Aorta (tissue), 5 donors: ENCODE measurements at regions not wholly inside any gene's neighbourhood (a gene's known extent, or its start where the extent isn't known, plus 50 kb on each side); places are given as distances from the start of the nearest gene placed in this dataset.

ENCODE experiments used
- ATAC-seq: fragments of 200-7000 bp; cut with Tn5 transposase; one replicate; pipeline ENCODE4 v1.9.1; 2022; ENCODE audit warnings: moderate library complexity; ENCODE audit not compliant: low FRiP score
- DNase-seq, 2 donors: peaks; one replicate each; pipeline ENCODE4 v3.0.0-alpha.2; 2020
- H3K27ac ChIP-seq, 2 donors: one replicate each; pipeline ENCODE4 v1.5.1; 2013; ENCODE audit warnings: low read length in 2 of 2, mild to moderate bottlenecking in 2 of 2, moderate library complexity in 2 of 2, control low read depth in 1 of 2, inconsistent platforms in 1 of 2, low read depth in 1 of 2
- H3K27me3 ChIP-seq, 2 donors: one replicate each; pipeline ENCODE4 v1.6.1; 2013; ENCODE audit warnings: control low read depth in 1 of 2, low read length in 1 of 2, mild to moderate bottlenecking in 1 of 2, moderate library complexity in 1 of 2; ENCODE audit not compliant: insufficient read depth in 2 of 2, control insufficient read depth in 1 of 2
- H3K36me3 ChIP-seq, 2 donors: one replicate each; pipeline ENCODE4 v1.6.1; 2013; ENCODE audit warnings: control low read depth in 1 of 2, low read length in 1 of 2, mild to moderate bottlenecking in 1 of 2; ENCODE audit not compliant: insufficient read depth in 2 of 2, control insufficient read depth in 1 of 2
- H3K4me1 ChIP-seq, 2 donors: one replicate each; pipeline ENCODE4 v1.6.1; 2013; ENCODE audit warnings: low read length in 2 of 2, control low read depth in 1 of 2, mild to moderate bottlenecking in 1 of 2, moderate library complexity in 1 of 2; ENCODE audit not compliant: insufficient read depth in 2 of 2, control insufficient read depth in 1 of 2
- H3K4me3 ChIP-seq, 2 donors: one replicate each; pipeline ENCODE4 v1.5.1; 2013; ENCODE audit warnings: low read length in 2 of 2, control low read depth in 1 of 2, mild to moderate bottlenecking in 1 of 2
- H3K9me3 ChIP-seq: one replicate; pipeline ENCODE4 v1.6.1; 2013; ENCODE audit warnings: mild to moderate bottlenecking, low read length; ENCODE audit not compliant: control insufficient read depth
- WGBS, 2 donors: extraction: QIAGEN DNeasy Blood & Tissue Kit; methylation state at CpG; one replicate each; pipeline ENCODE4 v1.1.7; 2013; 5-methylcytosine and 5-hydroxymethylcytosine counted together
- intact Hi-C, 2 donors: fragments of 100-400 bp; cut with DNase I; formaldehyde crosslinking; loops; one replicate each; pipeline versions ENCODE4 v1.14.2 to v1.15.0; 2022
- donor health status: healthy with polysubstance abuse.
- donor health status: Bipolar disorder and iron deficiency.
- donor health status: DM: no; HTN: no; CAD: no.
- donor health status: DM: no; HTN: no; CAD: no.
- donor health status: DM: yes; HTN: yes; CAD: no.

DNA sequence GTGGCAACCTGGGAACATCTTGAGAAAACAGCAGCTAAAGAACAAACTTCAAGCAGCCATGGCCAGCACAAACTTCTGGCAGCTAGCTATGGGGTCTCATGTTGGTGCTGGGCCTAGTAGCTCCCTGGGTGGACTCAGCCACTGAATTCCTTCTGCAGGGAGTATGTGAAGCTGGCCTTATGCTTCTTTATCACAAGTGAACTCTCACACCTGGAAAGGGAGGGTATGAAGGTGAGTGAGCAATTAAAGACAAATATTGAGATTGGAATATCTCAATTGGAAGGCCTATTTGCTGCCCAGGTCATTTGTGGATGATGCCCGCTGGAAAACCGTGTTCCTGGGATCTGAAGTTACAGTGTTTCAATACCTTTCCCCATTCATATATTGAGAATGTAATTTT, 153.3 kb upstream of the RPS6KA3 start:
- H3K9me3 ChIP-seq: no peaks in the 10 kb centered on the region
- 81 to 94% methylated on average over 2 of the region's 2 CpGs for WGBS, 2 donors
- H3K4me3 ChIP-seq: no peak overlapping the region
- no peak for ATAC-seq
- peaks cover 0 to under 1% of the 10 kb centered on the region in 2 donors for H3K27me3 ChIP-seq
- no peaks in the 10 kb centered on the region for H3K4me1 ChIP-seq
- H3K27ac ChIP-seq: no peak overlapping the region
- H3K36me3 ChIP-seq: no peaks in the 10 kb centered on the region
- no peak for DNase-seq
- intact Hi-C loops: no loop called here

DNA sequence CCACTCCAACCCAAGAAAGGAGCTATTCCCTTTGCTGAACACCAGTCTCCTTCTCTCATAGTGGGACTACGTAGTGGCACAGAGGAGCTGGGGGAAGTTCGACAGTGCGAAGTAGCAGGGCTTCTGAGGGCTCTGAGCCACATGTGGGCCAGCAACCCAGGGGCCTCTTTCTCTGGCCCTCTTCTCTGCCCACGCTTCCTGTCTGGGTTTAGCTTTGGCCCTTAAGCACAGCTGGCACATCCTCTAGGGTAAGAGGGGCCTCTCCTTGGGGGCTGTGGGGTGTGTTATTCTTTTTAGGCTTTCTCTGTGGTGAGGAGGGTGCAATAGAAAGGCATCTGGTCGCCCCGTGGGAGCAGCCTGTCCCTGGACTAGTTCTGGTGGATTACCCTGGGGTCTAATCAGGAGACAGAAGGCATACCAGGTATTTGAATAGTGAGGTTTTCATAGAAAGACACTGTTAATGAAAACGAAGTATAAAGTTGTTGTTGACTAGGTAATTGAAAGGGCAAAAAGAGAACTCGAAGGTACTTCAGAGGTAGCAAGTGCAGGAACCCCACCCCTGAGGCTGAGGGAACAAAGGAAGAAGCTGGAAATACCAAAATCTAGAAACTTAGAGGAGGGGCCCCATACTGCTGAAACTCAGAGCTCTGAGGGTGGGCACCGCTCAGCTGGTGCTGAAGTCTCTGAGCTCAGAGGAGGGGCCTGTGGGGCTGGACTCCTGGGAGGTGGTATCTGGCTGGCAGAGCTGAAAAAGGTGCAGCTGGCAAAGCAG, 151.9 kb upstream of the RPS6KA3 start:
- Histone ChIP-seq H3K9me3 (no peaks in the 10 kb centered on the region), H3K4me1 (no peaks in the 10 kb centered on the region), H3K27me3 (peaks cover 0 to 1% of the 10 kb centered on the region in 2 donors), H3K4me3 (no peak overlapping the region), H3K27ac (no peak overlapping the region), H3K36me3 (no peaks in the 10 kb centered on the region)
- intact Hi-C loops: no loop called here
- DNase-seq: no peak
- no peak for ATAC-seq
- WGBS, 2 donors: 69 to 82% methylated on average over 9 of the region's 9 CpGs

DNA sequence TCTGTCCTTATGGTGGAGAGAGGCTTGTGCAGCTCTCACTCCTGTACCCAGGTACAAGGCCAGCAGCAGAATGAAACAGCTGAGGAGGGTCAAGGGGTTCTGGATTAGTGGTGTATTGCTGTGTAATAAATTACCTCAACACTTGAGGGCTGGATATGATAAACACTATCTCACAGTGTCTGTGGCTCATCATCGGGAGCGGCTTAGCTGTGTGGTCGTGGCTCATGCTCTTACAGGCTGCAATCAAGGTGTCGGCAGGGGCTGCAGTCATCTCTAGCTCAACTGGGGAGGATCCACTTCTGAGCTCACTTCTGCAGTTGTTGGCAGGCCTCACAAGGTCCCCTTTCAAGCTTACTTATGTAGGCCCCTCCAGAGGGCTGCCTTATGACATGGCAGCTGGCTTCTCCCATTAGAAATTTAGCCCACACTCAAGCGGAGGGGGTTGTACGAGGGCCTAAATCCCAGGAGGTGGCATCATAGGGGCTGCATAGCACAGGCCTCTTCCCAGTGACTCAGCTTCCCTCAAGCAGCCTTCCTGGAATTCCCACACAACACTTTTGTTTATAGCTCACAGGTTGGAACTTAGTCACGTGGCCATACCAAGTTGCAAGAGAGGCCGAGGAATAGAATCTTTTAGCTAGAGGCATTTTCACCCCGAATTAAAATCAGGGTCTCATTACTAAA, 148.2 kb upstream of the RPS6KA3 start:
- H3K27ac ChIP-seq: no peak overlapping the region
- H3K4me1 ChIP-seq: no peaks in the 10 kb centered on the region
- intact Hi-C loops: no loop called here
- DNase-seq: no peak
- no peaks in the 10 kb centered on the region for H3K36me3 ChIP-seq
- no peak overlapping the region for H3K4me3 ChIP-seq
- peaks cover 0 to 1% of the 10 kb centered on the region in 2 donors for H3K27me3 ChIP-seq
- H3K9me3 ChIP-seq: no peaks in the 10 kb centered on the region
- ATAC-seq: no peak
- 83 to 93% methylated on average over 9 of the region's 9 CpGs for WGBS, 2 donors

DNA sequence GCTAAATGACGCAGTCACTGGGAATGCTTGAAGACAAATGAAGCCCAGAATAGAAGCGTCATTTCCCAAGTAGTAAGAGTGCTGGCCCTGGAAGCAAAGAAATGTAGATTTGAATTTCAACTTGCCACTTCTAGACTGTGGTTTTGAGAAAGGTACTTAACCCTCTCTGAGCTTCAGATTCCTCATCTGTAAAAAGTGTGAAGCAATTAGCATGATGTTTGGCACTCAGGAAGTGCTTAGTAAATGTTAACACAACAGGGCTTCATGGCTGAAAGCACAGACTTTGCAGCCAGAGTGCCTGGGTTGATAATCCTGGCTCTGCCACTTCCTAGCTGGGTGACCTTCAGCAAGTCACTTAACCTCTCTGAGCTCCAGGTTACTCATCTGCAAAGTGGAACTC, 147.4 kb upstream of the RPS6KA3 start:
- WGBS, 2 donors: 17 to 33% methylated on average over 2 of the region's 2 CpGs
- H3K4me1 ChIP-seq: no peaks in the 10 kb centered on the region
- no peaks in the 10 kb centered on the region for H3K9me3 ChIP-seq
- intact Hi-C loops: no loop called here
- H3K36me3 ChIP-seq: no peaks in the 10 kb centered on the region
- H3K27ac ChIP-seq: no peak overlapping the region
- H3K4me3 ChIP-seq: no peak overlapping the region
- ATAC-seq (no peak), DNase-seq (no peak)
- H3K27me3 ChIP-seq: peaks cover 0 to 1% of the 10 kb centered on the region in 2 donors

DNA sequence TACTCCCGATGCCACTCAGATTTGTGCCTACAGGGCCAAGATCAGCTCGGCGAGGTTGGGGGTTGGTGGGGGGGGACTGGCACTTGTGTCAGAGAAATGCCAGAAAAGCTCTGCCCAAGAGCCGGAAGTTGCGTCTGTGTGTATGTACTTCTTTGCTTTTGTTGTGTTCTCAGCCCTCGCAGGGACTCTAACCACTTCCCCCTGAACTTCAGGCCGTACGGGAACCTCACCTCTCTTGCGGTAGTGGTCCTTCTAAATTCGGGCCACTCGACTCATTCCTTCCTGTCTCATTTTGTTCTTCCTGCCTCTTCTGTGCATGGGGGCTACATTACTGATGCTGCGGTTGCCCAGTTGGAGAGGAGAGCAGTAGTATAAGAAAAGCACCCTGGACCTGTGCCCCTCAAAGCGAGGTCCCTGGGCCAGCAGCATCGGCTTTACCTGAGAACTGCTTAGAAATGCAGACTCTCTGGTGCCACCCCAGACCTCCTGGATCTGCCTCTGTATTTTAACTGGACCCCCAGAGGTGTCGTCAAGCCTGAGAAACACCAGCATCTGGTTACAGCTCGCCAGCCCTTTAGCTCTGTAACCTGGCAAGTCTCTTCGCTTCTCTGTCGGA, 146.3 kb upstream of the RPS6KA3 start:
- WGBS, 2 donors: 88 to 93% methylated on average over 18 of the region's 18 CpGs
- peaks cover 0 to 1% of the 10 kb centered on the region in 2 donors for H3K27me3 ChIP-seq
- intact Hi-C loops: no loop called here
- H3K9me3 ChIP-seq: no peaks in the 10 kb centered on the region
- H3K27ac ChIP-seq: no peak overlapping the region
- no peaks in the 10 kb centered on the region for H3K36me3 ChIP-seq
- H3K4me1 ChIP-seq: no peaks in the 10 kb centered on the region
- ATAC-seq (no peak), DNase-seq (peak in 1 of 2 donors; percentile 46)
- H3K4me3 ChIP-seq: no peak overlapping the region

DNA sequence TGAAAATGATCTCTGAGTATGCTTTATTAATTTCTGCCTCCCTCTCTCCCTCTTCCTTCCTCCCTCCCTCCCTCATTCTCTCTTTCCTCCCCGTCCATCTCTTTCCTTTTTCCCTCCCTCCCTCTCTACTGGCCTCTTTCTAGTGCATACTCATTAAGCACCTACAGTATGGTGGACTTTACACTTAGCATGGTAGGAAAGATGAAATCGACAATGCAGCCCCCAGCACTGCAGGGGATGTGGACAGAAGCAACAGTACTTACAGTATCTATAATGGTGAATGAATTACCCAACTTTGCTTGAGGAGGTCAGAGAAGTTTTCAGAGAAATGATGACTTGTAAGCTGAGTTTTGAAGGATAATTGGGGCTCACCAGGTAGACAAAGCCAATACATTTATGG, 143.8 kb upstream of the RPS6KA3 start:
- Histone ChIP-seq H3K9me3 (no peaks in the 10 kb centered on the region), H3K36me3 (no peaks in the 10 kb centered on the region), H3K27me3 (peaks cover 0 to 1% of the 10 kb centered on the region in 2 donors), H3K4me3 (no peak overlapping the region), H3K4me1 (no peaks in the 10 kb centered on the region), H3K27ac (no peak overlapping the region)
- ATAC-seq (no peak), DNase-seq (no peak)
- 69 to 74% methylated on average over 2 of the region's 2 CpGs for WGBS, 2 donors
- intact Hi-C loops: no loop called here

DNA sequence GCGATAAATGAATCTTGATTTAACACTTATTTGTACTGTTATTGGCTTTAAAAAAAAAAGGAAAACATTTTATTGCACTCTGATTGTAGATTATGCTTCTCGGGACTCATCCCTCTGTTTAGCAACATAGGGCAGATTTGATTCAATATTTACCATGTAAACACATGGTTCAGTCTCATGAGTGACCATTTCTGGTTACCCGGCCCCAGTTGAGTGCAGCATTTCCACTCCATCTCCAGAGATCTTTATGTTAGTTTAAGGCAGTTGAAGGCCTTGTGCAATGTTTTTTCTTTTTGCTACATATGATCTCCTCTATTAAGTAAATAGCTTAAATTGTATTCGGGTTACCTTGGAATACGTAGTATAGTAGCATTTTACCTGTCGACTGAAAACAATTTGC, 143.3 kb upstream of the RPS6KA3 start:
- no peak for ATAC-seq
- Histone ChIP-seq H3K9me3 (no peaks in the 10 kb centered on the region), H3K36me3 (no peaks in the 10 kb centered on the region), H3K27me3 (peaks cover 0 to under 1% of the 10 kb centered on the region in 2 donors), H3K4me3 (no peak overlapping the region), H3K27ac (no peak overlapping the region), H3K4me1 (no peaks in the 10 kb centered on the region)
- no peak for DNase-seq
- 80 to 89% methylated on average over 6 of the region's 6 CpGs for WGBS, 2 donors
- intact Hi-C loops: no loop called here

DNA sequence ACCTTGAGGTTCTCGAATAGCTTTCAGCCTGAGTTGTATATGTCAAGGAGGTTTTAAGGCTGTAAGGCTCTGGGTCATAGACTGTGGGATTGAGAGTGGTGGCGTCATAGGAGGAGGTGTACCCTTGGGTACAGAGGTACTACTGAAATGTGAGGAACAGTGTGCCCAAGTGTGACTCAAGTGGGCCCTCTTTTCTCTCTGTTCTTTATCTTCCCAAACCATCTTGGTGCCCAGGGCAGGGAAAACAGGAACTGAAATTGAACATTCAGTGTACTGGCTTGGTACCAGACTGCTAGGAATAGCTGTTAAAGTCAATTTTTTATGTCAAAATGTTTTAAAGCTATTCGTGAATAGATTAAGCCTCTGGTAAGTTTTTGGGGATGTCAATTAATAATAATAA, 136.2 kb upstream of the RPS6KA3 start:
- WGBS, 2 donors: 42 to 59% methylated on average over 3 of the region's 3 CpGs
- Histone ChIP-seq H3K27me3 (no peaks in the 10 kb centered on the region), H3K4me1 (no peaks in the 10 kb centered on the region), H3K27ac (no peak overlapping the region), H3K36me3 (no peaks in the 10 kb centered on the region), H3K4me3 (no peak overlapping the region), H3K9me3 (no peaks in the 10 kb centered on the region)
- intact Hi-C loops: no loop called here
- no peak for ATAC-seq
- no peak for DNase-seq
